Activated T-cell treated with anti-CD3 and anti-CD28 coated beads for 48 hours (primary cell): ENCODE measurements at regions not wholly inside any gene's neighbourhood (a gene's known extent, or its start where the extent isn't known, plus 50 kb on each side); places are given as distances from the start of the nearest gene placed in this dataset.
"Not testable (repeated sequence)": the region's sequence is repeated elsewhere in the genome, so short reads cannot be mapped to it uniquely, and the experiment has no call there.

Experiments
- DNase-seq: peaks from one replicate; pipeline ENCODE4 v3.0.0-alpha.2; 2020; ENCODE audit warnings: low read depth

DNA sequence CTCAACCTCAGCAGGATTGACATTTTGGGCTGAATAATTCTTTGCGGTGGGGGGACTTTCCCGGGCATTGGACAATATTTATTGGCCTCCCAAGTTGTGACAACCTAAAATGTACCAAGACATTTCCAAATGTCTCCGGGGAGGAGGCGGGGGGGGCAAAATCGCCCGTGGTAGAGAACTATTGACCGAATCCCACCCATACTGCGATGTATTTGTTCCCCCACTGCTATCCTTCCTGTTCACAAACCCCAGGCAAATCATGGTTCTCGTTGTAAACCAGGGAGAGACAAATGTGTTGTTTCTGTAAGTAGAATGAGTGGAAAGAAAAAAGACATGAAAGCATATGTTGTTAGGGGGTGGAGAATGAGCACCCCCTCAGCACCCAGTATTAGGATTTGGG lies 141.9 kb downstream of the PSAT1 start:
- no peak for DNase-seq

DNA sequence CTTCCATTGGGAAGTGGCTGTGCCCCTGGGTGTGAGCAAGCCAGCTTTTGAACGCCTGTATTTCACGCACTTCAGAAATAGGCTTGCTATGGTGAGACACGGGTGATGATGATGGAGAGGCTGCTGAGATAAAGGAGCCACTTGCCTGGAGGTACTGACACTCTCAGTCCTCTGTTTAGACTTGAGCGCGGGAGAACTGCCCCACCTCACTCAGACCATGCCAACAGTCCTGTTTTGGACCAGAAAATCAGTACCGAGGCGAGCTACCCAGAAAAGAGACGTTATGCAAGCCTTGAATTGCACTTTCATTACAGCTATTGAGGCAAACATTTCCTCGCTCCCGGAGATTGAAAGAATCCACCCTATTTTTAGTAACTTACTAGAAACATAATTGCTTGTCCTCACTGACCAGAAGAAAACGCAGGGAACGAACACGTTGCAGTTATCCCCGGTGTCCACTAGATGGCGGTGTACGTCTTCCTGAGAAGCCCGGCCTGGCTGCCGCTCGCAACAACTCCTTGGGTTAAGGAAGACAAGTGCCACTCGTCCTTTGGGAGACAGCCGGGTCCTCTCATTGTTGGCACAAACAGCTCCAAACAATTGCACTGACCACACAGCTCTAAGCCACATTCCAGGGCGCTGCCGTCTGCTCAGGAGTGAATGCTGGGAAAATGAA lies 142.4 kb downstream of the PSAT1 start:
- peak; percentile 53 for DNase-seq

DNA sequence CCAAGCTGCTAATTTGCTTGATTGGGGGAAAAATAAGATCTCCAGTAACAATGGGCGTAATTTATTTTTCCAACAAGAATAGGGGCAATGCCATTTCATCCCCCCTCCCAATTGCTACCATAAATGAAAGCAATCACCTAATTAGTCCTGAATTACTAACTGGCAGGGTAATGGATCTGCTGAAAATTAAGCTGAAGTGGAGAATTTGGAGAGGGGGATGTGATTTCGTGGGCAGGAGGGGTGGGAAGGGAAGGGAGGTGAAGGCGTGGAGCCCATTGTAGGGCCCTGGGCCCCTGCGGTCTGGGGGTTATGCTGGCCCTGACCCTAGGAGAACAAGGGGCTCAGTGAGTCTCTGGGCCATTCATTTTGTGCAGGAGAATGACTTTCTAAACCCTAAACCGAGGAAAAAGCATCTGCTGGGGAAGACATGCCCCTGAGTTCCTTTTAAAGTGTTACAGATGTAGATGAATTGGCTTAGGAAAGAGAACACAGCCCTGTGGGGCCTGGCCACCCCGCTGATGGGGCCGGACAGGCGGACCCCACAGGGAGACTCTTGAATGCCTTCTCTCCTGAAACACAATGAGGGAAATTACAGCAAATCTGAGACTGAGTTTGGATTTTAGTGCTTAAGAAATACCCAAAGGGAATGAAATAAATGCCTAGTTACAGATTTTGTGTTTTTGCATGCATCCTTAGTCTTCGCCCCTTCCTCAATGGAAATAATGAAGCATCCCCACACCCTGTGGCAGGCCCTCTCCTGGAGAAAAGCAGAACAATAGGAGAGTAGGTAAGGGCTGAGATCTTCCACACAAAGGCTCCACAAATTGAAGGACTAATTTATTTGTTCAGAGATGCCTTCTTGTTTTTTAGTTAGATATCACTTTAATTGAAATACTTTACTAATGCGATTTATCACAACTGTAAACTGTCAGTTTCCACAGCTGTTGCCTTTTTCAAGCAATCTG lies 143.2 kb downstream of the PSAT1 start:
- no peak for DNase-seq

DNA sequence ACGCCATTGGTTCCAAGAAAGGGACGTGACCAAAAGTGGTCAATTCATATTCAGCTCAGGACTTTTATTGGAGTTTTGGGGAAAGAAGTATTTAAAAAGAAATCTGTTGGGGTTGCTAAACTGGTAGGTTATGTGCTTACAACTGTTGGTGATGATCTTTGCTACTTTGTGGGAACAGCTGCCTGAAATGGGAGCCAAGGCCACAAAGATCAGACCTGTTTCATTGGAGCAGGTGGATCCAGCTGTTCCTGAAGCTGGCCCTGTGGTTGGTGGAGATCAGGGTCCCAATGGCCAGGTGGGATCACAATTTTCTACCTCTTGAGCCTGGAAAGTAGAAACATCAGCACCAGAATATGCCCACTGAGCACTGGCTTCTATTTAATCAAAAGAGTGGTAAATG lies 144.5 kb downstream of the PSAT1 start:
- no peak for DNase-seq

DNA sequence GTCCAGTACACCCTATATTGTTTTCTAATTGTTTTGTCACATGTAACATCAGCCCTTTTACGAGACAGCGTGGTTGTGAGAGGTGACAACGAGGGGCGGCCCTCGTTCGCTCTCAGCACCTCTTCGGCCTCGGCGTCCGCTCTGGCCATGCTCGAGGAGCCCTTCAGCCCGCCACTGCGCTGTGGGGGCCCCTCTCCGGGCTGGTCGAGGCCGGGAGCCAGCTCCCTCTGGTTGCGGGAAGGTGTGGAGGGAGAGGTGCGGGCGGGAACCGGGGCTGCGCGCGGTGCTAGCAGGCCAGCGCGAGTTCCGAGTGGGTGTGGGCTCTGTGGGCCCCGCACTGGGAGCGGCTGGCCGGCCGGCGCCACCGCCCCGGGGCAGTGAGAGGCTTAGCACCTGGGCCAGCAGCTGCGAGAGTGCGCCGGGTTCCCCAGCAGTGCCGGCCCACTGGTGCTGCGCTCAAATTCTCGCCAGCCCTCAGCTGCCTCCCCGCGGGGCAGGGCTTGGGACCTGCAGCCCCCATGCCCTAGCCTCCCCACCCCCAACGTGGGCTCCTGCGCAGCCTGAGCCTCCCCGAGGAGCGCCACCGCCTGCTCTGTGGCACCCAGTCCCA lies 145.0 kb downstream of the PSAT1 start:
- no peak for DNase-seq

DNA sequence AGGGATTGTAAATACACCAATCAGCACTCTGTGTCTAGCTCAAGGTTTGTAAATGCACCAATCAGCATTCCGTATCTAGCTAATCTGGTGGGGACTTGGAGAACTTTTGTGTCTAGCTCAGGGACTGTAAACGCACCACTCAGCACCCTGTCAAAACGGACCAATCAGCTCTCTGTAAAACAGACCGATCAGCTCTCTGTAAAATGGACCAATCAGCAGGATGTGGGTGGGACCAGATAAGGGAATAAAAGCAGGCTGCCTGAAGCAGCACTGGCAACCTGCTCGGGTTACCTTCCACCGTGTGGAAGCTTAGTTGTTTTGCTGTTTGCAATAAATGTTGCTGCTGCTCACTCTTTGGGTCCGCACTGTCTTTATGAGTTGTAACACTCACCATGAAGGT lies 145.7 kb downstream of the PSAT1 start:
- not testable (repeated sequence) for DNase-seq

DNA sequence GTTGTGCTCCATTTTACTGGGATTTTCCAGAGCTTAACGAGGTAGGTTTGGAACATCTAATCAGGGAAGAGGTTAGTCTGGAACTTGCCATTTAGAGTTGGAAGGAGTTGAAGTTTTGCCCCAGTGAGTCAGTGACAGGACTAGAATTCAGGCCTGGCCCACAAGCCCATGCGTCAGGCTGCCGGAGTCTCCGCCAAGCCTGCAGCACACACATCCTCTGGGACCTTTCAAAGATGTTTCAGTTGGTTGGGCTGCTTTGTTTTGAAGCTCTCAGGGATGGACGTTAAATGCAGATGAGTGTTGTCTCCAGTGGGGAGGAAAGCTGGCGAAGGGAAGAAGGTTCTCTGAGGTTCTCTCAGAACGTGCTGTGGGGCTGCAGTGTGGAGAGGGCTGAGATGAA lies 147.0 kb downstream of the PSAT1 start:
- DNase-seq = no peak

DNA sequence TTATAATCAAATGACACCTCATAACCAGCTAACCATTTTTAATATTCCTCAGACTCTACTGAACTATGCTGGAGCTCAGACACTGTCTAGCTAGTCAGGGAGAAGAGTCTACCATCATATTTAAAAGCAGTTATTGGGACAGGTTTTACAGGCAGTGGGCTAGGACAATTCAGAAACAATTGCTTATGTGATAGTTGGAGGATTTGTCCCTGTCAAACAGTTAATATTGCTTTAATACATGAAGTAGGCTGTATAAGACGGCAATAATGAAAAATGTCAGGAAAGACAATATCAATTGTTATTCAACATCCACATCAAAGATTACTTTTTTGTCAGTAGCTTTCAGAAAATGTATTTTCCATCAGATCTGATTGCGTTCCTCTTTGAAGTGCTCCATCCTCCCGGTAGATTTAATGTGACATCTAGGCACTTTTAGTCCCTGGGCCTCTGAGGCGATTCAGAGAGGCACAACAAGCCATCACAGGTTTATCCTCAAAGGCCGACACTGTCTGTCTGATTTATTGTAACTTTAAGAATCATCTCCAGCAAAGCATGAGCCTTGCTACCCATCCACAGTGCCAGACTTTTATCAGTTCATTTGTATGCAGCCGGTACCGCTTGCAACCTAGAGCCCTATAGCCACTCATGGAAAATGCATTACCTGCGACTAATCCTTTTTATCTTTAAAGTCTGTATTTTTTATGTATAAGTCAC lies 152.2 kb downstream of the PSAT1 start:
- DNase-seq = no peak

DNA sequence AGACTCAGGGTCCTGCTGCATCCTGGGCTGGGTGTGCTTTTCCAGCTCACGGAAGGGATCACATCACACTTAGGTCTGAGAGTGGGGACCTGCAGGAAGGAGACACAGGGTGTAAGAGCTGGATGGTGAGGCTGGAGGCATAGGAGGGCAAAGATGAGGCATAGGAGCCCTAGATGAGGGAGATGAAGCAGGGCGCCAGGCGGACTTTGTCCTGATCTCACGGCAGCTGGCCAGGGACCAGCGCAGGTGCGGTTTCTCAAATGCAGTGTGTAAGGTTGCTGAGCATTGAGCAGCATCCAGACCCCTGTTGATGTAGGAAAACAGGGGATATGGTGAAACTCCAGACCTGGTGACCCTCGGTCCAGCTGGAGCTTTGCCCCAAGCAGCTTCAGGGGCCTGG lies 156.5 kb downstream of the PSAT1 start:
- no peak for DNase-seq

DNA sequence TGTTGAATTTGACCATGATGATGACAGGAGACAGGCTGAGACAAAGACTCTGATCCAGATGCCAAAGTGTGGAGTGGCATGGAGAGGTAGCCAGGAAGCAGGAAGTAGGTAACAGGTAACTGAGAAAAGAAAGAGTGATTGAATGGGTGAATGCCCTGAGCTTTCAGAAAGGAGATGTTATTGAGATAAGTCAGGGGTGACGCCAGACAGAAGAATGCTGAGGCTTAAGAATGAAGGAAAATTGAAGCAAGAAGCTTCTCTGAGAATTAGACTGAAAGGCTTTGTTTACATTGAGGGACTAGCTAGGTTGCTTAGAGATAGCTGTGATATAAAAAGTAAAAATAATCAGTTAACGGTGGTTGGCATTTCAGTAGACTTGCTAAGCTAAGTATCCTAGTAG lies 165.7 kb downstream of the PSAT1 start:
- DNase-seq = no peak

DNA sequence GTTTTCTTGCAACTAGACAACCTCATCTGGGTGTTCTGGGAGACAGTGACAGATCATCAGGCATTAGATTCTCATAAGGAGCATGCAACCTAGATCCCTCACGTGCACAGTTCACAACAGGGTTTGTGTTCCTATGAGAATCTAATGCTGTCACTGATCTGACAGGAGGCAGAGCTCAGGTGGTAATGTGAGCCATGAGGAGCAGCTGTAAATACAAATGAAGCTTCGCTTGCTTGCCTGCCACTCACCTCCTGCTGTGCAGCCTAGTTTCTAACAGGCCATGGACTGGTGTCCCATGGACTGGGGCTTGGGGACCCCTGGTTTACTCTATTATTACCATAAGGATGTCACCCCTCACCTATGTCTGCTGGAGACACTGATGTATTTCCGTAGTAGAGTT lies 166.8 kb downstream of the PSAT1 start:
- no peak for DNase-seq

DNA sequence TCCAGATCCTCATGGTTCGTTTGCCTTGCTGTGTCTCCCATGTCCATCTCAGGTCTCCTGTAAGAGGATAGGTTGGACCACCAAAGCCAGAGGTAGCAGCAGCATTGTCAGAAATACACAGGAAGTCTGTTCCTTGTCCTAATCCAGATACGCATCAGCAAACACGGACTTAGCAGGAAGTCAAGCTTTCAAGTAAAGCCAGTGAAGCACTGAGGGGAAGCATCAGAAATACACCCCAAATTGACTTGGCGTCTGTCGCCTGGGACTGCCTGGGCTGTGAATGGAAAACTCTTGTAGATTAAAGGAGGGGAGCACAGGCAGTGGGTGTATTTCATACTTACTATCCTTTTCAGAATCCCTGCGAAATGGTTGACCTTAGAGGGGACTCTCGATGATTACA lies 171.3 kb downstream of the PSAT1 start:
- no peak for DNase-seq

DNA sequence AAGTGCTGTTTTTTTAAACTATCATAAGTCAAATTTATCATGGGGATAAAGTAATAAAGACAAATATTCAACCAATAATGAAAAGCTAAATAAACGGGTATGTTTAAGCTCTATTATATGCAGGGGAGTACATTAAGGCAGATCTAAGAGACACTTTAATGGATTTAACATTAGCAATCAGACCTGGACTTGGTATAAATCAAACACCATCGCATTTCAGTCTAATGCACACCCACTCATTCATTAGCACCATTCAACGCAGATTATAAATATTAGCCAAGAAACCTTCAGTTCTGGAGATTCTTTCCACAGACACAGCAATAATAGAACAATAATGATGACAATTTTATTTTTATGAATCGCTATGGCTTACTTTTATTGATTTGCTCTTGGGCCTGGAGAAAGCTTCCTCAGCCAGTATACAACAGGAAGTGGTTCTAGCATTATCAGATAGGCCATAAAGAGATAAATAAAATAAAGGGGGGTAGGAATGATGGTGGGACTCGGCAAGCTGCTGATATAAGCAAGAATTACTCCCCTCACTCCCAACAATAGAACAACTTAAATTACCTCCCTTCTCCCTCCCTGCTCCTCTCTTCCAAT lies 172.2 kb downstream of the PSAT1 start:
- DNase-seq = no peak

DNA sequence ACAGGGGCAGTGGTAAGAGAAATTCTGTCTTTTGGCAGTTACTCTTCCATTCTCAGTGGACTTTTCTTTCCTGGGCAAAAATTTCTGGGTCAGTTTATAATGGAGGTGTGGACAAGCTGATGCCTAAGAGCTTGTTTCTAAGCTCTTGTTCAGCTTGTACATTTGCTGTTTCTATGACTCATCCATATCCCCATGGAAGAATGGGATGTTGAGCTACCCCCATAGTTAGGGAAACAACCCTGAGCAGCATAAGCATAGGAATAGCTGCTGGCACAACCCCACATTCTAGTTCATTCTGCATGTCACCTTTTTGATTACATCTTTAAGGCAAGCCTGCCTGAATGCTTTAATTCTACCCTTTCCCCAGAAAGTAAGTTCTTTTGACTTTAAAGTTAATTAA lies 173.3 kb downstream of the PSAT1 start:
- no peak for DNase-seq

DNA sequence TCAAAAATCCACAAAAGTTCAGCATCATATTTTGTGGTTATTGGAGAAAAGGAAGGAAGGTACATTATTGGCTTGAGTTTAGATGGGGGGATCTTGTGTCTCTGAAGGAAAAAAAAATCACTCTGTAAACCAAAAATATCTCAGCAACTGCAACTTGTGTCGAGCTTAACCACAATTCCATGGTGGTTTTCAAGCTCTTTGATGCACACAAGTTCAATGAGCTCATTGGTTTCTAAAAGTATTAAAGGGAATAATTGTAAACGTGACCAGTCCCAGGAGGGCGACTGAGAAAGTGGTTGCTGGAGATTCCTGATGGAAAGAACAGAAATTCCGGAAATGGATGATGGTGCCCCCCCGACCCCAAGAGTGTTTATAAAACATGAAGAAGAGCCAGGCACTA lies 173.8 kb downstream of the PSAT1 start:
- no peak for DNase-seq

DNA sequence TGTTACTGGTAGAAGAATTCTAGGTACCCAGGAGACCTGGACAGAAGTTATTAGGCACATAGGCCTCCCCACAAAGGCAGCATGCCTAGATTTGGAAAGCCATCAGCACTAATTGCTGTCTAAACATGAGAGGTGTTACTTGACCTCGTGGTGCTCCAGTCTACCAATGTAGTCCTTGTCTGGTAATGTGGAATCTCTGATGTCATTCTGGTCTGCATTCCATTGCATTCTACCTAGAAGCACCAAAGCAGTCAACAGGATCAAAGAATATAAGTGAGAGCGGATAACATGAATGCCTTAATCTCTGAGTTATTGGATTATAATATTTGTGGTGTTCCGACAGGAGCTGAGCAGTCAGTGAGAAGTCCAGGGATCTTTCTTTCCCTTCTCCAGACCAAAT lies 175.2 kb downstream of the PSAT1 start:
- DNase-seq = no peak

DNA sequence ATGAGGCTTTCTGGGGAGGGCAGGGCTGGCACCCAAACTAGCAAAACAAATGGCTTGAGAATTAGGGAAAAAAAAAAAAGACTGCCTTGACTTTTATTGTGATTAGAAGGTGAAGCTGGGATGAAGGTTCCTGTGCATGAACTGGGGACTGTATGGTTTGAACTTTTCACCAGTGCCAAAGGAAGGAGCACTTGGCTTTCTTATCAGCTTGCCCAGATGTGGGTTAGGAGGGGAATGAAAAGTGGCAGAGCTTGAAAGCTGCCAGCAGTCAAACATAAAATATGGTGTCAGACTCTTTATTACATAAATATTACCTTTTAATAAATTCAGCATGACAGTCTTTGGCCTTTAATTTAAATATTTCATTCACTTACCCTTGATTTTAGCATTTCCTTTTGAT lies 182.5 kb downstream of the PSAT1 start:
- DNase-seq = no peak

DNA sequence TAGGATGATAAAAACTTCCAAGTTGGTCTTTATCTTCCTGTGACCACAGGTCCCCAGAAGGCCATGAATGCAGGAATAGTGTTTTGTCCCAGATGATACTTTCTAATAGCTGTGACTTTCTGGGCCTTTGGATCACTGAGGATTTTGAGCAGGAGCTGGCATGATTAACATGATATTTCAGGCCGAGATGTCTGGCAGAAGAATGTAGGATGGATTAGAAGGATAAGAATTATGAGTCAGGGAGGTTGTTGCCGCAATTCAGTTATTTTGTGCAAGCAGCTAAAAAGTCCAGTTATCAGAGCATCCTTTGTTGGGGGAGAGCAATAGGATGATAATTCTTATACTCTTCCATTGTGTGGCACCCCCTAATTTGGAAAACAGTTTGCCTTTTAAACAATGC lies 189.7 kb downstream of the PSAT1 start:
- DNase-seq = no peak

DNA sequence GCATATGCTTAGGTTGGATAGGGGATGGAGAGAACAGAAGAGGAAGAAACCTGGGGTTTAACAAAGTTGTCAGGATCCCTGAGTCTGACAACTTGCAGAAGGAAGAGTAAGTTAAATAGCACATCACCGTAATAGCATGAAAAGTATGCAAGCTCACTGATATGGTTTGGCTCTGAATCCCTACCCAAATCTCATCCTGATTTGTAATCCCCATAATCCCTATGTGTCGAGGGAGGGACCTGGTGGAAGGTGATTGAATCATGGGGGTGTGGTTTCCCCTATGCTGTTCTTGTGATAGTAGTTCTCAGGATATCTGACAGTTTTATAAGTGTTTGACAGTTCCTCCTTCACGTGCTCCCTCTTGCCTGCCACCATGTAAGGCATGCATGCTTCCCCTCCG lies 193.3 kb downstream of the PSAT1 start:
- DNase-seq = no peak

DNA sequence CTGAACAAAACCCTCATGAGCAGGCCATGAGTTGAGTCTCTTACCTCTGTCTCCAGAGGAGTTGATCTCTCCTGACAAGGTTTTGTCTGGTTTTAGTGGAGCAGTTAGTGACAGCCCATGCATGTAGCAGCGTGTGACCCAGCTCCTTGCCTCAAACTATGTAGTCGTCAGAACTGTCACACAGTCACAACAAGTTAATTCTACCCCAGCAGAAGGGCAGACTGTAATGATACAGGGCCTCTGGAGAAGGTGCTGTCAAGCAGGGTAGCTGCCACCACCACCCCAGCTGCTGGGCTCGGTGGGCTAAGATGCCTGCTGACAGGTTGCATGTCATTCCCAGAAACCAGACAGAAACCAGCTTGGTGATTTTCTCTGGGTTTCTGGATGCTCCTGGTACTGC lies 194.5 kb downstream of the PSAT1 start:
- no peak for DNase-seq

DNA sequence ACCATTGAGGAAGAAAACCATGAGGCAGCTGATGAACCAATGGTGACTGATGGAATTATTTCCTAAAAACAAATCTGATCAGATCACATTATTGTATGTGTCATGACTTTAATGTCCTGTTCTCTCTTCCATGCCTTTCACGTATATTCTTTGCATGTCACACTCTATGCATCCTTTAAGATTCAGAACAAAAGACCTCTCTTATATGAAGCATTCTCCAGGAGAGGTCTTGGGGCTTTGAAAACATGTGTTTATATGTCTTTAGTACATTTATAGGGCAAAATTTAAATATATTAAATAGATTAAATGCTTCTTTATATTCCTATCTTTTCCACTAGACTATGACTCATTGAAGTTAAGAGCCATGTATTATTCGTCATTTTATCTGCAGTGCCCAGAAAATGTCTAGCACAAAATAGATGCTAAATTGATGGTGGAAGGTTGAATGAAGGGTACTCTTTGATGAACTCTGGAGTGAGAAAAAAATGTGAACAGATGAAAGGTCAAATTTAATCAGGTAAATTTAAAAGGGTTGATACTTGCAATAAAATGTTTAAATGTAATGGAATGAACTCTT lies 196.3 kb downstream of the PSAT1 start:
- DNase-seq = no peak

DNA sequence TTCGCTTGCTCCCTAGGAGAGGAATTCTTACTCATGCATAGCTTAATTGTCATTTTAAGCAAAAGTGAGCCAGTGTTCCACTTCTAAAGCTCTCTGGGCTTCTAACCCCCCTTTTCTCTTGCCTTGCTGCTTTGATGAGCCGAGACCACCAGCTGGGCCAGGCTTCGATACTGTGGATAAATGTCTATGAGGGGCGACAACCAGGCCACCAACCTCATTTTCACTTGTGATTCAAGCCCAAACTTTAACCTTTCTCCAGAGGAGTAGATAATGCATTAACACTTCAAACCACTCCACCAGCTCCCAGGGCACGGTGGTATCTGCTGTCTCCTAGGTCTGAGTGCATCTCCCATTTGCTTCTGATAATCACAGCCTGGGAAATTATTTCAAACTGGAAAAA lies 205.6 kb downstream of the PSAT1 start:
- no peak for DNase-seq
